ENCODE measurements at regions not wholly inside any gene's neighbourhood (a gene's known extent, or its start where the extent isn't known, plus 50 kb on each side); places are given as distances from the start of the nearest gene placed in this dataset.

DNA sequence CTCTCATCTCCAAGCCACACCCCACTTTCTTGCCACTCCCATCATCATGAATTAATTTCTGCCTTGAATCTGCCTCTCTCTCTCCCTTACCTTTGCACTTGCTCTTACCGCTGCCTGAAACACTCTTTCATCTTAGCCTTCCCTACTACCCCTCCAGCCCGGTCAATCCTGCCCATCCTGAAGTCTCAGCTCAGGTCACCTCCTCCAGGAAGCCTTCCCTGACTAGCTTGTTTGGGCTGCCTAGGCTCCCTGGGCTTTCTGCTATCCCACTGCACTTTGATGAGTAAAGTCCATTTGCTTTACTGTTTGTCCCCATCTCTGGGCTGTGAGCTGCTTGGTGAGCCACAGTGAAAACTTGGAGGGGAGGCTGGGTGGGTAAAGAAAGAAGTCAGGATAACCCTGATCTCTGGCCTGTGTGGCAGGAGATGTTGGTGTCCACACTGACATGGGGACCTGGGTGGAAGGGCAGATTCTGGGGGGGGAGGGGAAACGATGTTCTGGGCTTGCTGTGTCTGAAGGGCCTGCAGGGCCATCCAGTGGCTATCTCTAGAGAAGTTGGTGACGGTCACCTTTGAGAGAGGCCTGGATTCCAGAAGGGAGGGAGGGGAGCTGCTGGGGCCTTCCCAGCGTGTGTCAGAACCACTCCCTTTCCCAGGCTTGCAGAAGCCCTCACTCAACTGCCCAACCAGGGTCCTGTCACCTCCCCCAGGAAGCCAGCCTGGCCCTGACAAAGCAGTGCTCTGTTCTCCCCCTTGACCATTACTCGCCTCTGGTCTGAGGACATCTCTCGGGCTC lies 75.0 kb upstream of the DAB2IP start:
- Histone ChIP-seq H3K4me3 (no peak overlapping the region), H3K79me2 (ENCODE audit: control insufficient read depth, insufficient read depth, low read length) (no peaks in the 10 kb centered on the region), H3K4me1 (ENCODE audit: control insufficient read depth, insufficient read depth, low read length) (no peaks in the 10 kb centered on the region), H3K36me3 (ENCODE audit: control insufficient read depth in 2 of 2, insufficient read depth in 2 of 2, low read length in 1 of 2) (no peaks in the 10 kb centered on the region), H4K20me1 (ENCODE audit: control insufficient read depth, insufficient read depth) (no peaks in the 10 kb centered on the region; the same call in 1 of the 2 replicates), H3K4me2 (ENCODE audit: control insufficient read depth, insufficient read depth) (no peak overlapping the region), H3K9ac (ENCODE audit: control insufficient read depth, insufficient read depth, low read length) (no peak overlapping the region), H3K27ac (ENCODE audit: control insufficient read depth, insufficient read depth) (no peak overlapping the region), H3K27me3 (replicated peaks in 1 of 2; ENCODE audit: control insufficient read depth in 2 of 2, insufficient read depth in 2 of 2, low read length in 1 of 2) (peaks cover 0 to 1% of the 10 kb centered on the region in 2 experiments; a peak in 2 of 4 replicates), H2AFZ (ENCODE audit: control insufficient read depth, low read depth, low read length) (no peak overlapping the region), H3K9me3 (replicated peaks; ENCODE audit: control insufficient read depth, insufficient read depth, low read length) (no peaks in the 10 kb centered on the region)
- DNase-seq (ENCODE audit: low read depth, low spot score) (no peak), ATAC-seq (no peak), FAIRE-seq (no peak)
- BruUV-seq (replicated peaks), result no TSS peak
- in situ Hi-C loops (cut with MboI), result no loop called here
- TF ChIP-seq, protein P1, sequence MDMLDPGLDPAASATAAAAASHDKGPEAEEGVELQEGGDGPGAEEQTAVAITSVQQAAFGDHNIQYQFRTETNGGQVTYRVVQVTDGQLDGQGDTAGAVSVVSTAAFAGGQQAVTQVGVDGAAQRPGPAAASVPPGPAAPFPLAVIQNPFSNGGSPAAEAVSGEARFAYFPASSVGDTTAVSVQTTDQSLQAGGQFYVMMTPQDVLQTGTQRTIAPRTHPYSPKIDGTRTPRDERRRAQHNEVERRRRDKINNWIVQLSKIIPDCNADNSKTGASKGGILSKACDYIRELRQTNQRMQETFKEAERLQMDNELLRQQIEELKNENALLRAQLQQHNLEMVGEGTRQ (IDR thresholded peaks at IDR 0.05; ENCODE audit: borderline replicate concordance, low read depth, low read length), result no peak
- TF ChIP-seq GATAD2B (conservative IDR thresholded peaks at IDR 0.05; ENCODE audit: low read depth) (no peak), JUNB (IDR thresholded peaks at IDR 0.05) (no peak), CREM (IDR thresholded peaks at IDR 0.05; ENCODE audit: low read depth) (no peak), RUNX3 (IDR thresholded peaks at IDR 0.05; ENCODE audit: low read length) (no peak), TCF3 (IDR thresholded peaks at IDR 0.05; ENCODE audit: borderline replicate concordance, insufficient read depth, low read depth, low read length) (no peak), SP1 (IDR thresholded peaks at IDR 0.05; ENCODE audit: low read depth, low read length) (no peak), PAX5 (IDR thresholded peaks at IDR 0.05; ENCODE audit: borderline replicate concordance, low read depth, low read length) (no peak), HCFC1 (IDR thresholded peaks at IDR 0.05; ENCODE audit: low read length) (no peak), TBL1XR1 (IDR thresholded peaks at IDR 0.05; ENCODE audit: low read depth, low read length) (no peak), ZNF24 (IDR thresholded peaks at IDR 0.05) (no peak), BHLHE40 (IDR thresholded peaks at IDR 0.05; ENCODE audit: borderline replicate concordance in 1 of 2, low read depth in 2 of 2, low read length in 1 of 2) (no peak), SMAD5 (IDR thresholded peaks at IDR 0.05; ENCODE audit: low read depth) (no peak), CBX5 (IDR thresholded peaks at IDR 0.05; ENCODE audit: low read depth) (no peak), SMARCA5 (IDR thresholded peaks at IDR 0.05) (no peak), ZNF207 (IDR thresholded peaks at IDR 0.05; ENCODE audit: borderline replicate concordance) (no peak)
- TF ChIP-seq, protein P2, sequence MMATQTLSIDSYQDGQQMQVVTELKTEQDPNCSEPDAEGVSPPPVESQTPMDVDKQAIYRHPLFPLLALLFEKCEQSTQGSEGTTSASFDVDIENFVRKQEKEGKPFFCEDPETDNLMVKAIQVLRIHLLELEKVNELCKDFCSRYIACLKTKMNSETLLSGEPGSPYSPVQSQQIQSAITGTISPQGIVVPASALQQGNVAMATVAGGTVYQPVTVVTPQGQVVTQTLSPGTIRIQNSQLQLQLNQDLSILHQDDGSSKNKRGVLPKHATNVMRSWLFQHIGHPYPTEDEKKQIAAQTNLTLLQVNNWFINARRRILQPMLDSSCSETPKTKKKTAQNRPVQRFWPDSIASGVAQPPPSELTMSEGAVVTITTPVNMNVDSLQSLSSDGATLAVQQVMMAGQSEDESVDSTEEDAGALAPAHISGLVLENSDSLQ (IDR thresholded peaks at IDR 0.05), result no peak
- TF ChIP-seq, protein P3, sequence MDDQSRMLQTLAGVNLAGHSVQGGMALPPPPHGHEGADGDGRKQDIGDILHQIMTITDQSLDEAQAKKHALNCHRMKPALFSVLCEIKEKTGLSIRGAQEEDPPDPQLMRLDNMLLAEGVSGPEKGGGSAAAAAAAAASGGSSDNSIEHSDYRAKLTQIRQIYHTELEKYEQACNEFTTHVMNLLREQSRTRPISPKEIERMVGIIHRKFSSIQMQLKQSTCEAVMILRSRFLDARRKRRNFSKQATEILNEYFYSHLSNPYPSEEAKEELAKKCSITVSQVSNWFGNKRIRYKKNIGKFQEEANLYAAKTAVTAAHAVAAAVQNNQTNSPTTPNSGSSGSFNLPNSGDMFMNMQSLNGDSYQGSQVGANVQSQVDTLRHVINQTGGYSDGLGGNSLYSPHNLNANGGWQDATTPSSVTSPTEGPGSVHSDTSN (IDR thresholded peaks at IDR 0.05; ENCODE audit: insufficient replicate concordance, low read depth, low read length), result no peak
- ChIA-PET POLR2A (no interaction called here), RAD21 (ENCODE audit: unreplicated experiment) (no interaction called here), CTCF (no interaction called here), SMC1A (ENCODE audit: uncharacterized antibody, unreplicated experiment) (no interaction called here)
- WGBS (ENCODE audit: insufficient coverage, insufficient replicate concordance, low lambda C conversion rate, missing lambda C conversion rate), result 23% methylated on average over 7 of the region's 7 CpGs
- intact Hi-C loops (cut with micrococcal nuclease; ENCODE audit: unreplicated experiment), result no loop called here
